Activated T-helper 2 cell treated with anti-CD3 and anti-CD28 coated beads, Interferon-gamma antibody, Interleukin-2, Interleukin-4, amounts not matched to agents 10 μg/mL and 5 μg/mL and 100 μg/mL, durations not matched to agents 14 hours and 24 hours and 36 hours (primary cell): ENCODE measurements at regions not wholly inside any gene's neighbourhood (a gene's known extent, or its start where the extent isn't known, plus 50 kb on each side); places are given as distances from the start of the nearest gene placed in this dataset.

Experiments
- DNase-seq: peaks from one replicate; pipeline ENCODE4 v3.0.0; 2021; ENCODE audit warnings: low spot score
- H3K27ac Mint-ChIP-seq: one replicate; pipeline ENCODE4 v1.8.0; 2021; ENCODE audit warnings: mixed read lengths
- H3K27me3 Mint-ChIP-seq: one replicate; pipeline ENCODE4 v1.8.0; 2021; ENCODE audit warnings: low read depth, mixed read lengths
- H3K36me3 Mint-ChIP-seq: one replicate; pipeline ENCODE4 v1.8.0; 2021; ENCODE audit warnings: low read depth, mixed read lengths
- H3K4me1 Mint-ChIP-seq: one replicate; pipeline ENCODE4 v1.8.0; 2021; ENCODE audit warnings: low read depth, mixed read lengths
- H3K4me3 Mint-ChIP-seq: one replicate; pipeline ENCODE4 v1.8.0; 2021; ENCODE audit warnings: low read depth, mild to moderate bottlenecking, moderate library complexity, mixed read lengths
- H3K9me3 Mint-ChIP-seq: one replicate; pipeline ENCODE4 v1.8.0; 2021; ENCODE audit warnings: mixed read lengths
- intact Hi-C: fragments of 100-400 bp; cut with micrococcal nuclease; formaldehyde crosslinking; loops from one replicate; pipeline ENCODE4 v1.15.1; 2023

GRCh38 chr2:158893026-158893425 is 75.4 kb upstream of the TANC1 start:
- Mint-ChIP-seq H3K27ac (no peak overlapping the region), H3K4me3 (no peak overlapping the region), H3K9me3 (peaks cover 12% of the 10 kb centered on the region), H3K36me3 (peaks cover 5% of the 10 kb centered on the region), H3K27me3 (no peaks in the 10 kb centered on the region), H3K4me1 (peaks cover 3% of the 10 kb centered on the region)
- DNase-seq: no peak
- intact Hi-C loops: no loop called here

- H3K4me3 Mint-ChIP-seq: no peak overlapping the region
- peaks cover 3% of the 10 kb centered on the region for H3K4me1 Mint-ChIP-seq
- no peak for DNase-seq
- peaks cover 5% of the 10 kb centered on the region for H3K36me3 Mint-ChIP-seq
- intact Hi-C loops: no loop called here
- no peaks in the 10 kb centered on the region for H3K27me3 Mint-ChIP-seq
- H3K27ac Mint-ChIP-seq: no peak overlapping the region
- H3K9me3 Mint-ChIP-seq: peaks cover 12% of the 10 kb centered on the region
These were observed 75.0 kb upstream of the TANC1 start for GRCh38 chr2:158893474-158893873.

- H3K27ac Mint-ChIP-seq: no peak overlapping the region
- peaks cover 5% of the 10 kb centered on the region for H3K36me3 Mint-ChIP-seq
- no peak overlapping the region for H3K4me3 Mint-ChIP-seq
- DNase-seq: no peak
- H3K4me1 Mint-ChIP-seq: peaks cover 3% of the 10 kb centered on the region
- no peaks in the 10 kb centered on the region for H3K27me3 Mint-ChIP-seq
- intact Hi-C loops: no loop called here
- peaks cover 12% of the 10 kb centered on the region for H3K9me3 Mint-ChIP-seq
These were observed 74.4 kb upstream of the TANC1 start for GRCh38 chr2:158894078-158894477.

- intact Hi-C loops: no loop called here
- no peak overlapping the region for H3K4me3 Mint-ChIP-seq
- H3K4me1 Mint-ChIP-seq: no peaks in the 10 kb centered on the region
- peaks cover 7% of the 10 kb centered on the region for H3K9me3 Mint-ChIP-seq
- DNase-seq: no peak
- no peaks in the 10 kb centered on the region for H3K27me3 Mint-ChIP-seq
- H3K36me3 Mint-ChIP-seq: peaks cover 1% of the 10 kb centered on the region
- H3K27ac Mint-ChIP-seq: no peak overlapping the region
These were observed 73.9 kb upstream of the TANC1 start for GRCh38 chr2:158894572-158894971.

GRCh38 chr2:158900345-158900744 is 68.1 kb upstream of the TANC1 start:
- intact Hi-C loops: loop anchor here (2.0 kb wide), 2 partner anchors 906 to 1068 kb away; no protein-coding TSS in a partner anchor
- H3K36me3 Mint-ChIP-seq: no peaks in the 10 kb centered on the region
- H3K4me3 Mint-ChIP-seq: no peak overlapping the region
- DNase-seq: no peak
- no peaks in the 10 kb centered on the region for H3K9me3 Mint-ChIP-seq
- peaks cover 6% of the 10 kb centered on the region for H3K27me3 Mint-ChIP-seq
- H3K27ac Mint-ChIP-seq: no peak overlapping the region
- no peaks in the 10 kb centered on the region for H3K4me1 Mint-ChIP-seq

GRCh38 chr2:158902005-158902398 is 66.4 kb upstream of the TANC1 start:
- no peaks in the 10 kb centered on the region for H3K4me1 Mint-ChIP-seq
- no peak overlapping the region for H3K27ac Mint-ChIP-seq
- intact Hi-C loops: no loop called here
- H3K9me3 Mint-ChIP-seq: no peaks in the 10 kb centered on the region
- H3K4me3 Mint-ChIP-seq: no peak overlapping the region
- H3K27me3 Mint-ChIP-seq: peaks cover 6% of the 10 kb centered on the region
- no peaks in the 10 kb centered on the region for H3K36me3 Mint-ChIP-seq
- DNase-seq: no peak

- H3K9me3 Mint-ChIP-seq: no peaks in the 10 kb centered on the region
- H3K4me1 Mint-ChIP-seq: no peaks in the 10 kb centered on the region
- no peak overlapping the region for H3K27ac Mint-ChIP-seq
- peaks cover 6% of the 10 kb centered on the region for H3K27me3 Mint-ChIP-seq
- intact Hi-C loops: no loop called here
- H3K36me3 Mint-ChIP-seq: no peaks in the 10 kb centered on the region
- no peak for DNase-seq
- no peak overlapping the region for H3K4me3 Mint-ChIP-seq
These were observed 64.6 kb upstream of the TANC1 start for GRCh38 chr2:158903711-158904405.

- no peaks in the 10 kb centered on the region for H3K36me3 Mint-ChIP-seq
- no peak for DNase-seq
- peaks cover 6% of the 10 kb centered on the region for H3K27me3 Mint-ChIP-seq
- intact Hi-C loops: no loop called here
- H3K4me3 Mint-ChIP-seq: no peak overlapping the region
- H3K27ac Mint-ChIP-seq: no peak overlapping the region
- no peaks in the 10 kb centered on the region for H3K4me1 Mint-ChIP-seq
- H3K9me3 Mint-ChIP-seq: no peaks in the 10 kb centered on the region
These were observed 63.7 kb upstream of the TANC1 start for GRCh38 chr2:158904627-158905177.

GRCh38 chr2:158905341-158905740 is 63.1 kb upstream of the TANC1 start:
- Mint-ChIP-seq H3K4me3 (no peak overlapping the region), H3K4me1 (no peaks in the 10 kb centered on the region), H3K9me3 (no peaks in the 10 kb centered on the region), H3K27ac (no peak overlapping the region), H3K27me3 (peaks cover 6% of the 10 kb centered on the region), H3K36me3 (no peaks in the 10 kb centered on the region)
- no peak for DNase-seq
- intact Hi-C loops: no loop called here

GRCh38 chr2:158905784-158906183 is 62.7 kb upstream of the TANC1 start:
- Mint-ChIP-seq H3K9me3 (no peaks in the 10 kb centered on the region), H3K36me3 (no peaks in the 10 kb centered on the region)

GRCh38 chr2:158907926-158908456 is 60.4 kb upstream of the TANC1 start:
- intact Hi-C loops: no loop called here
- H3K4me1 Mint-ChIP-seq: no peaks in the 10 kb centered on the region
- H3K27ac Mint-ChIP-seq: no peak overlapping the region
- H3K36me3 Mint-ChIP-seq: no peaks in the 10 kb centered on the region
- no peaks in the 10 kb centered on the region for H3K9me3 Mint-ChIP-seq
- no peak for DNase-seq
- H3K4me3 Mint-ChIP-seq: no peak overlapping the region
- peaks cover 9% of the 10 kb centered on the region for H3K27me3 Mint-ChIP-seq

More at GRCh38 chr2:158905784-158906183, 62.7 kb upstream of the TANC1 start:
- DNase-seq: no peak
- intact Hi-C loops: no loop called here
- no peak overlapping the region for H3K4me3 Mint-ChIP-seq
- H3K27ac Mint-ChIP-seq: no peak overlapping the region
- H3K27me3 Mint-ChIP-seq: peaks cover 6% of the 10 kb centered on the region
- H3K4me1 Mint-ChIP-seq: no peaks in the 10 kb centered on the region

- Mint-ChIP-seq H3K36me3 (no peaks in the 10 kb centered on the region), H3K4me1 (no peaks in the 10 kb centered on the region), H3K4me3 (no peak overlapping the region), H3K9me3 (no peaks in the 10 kb centered on the region), H3K27ac (no peak overlapping the region), H3K27me3 (peaks cover 4% of the 10 kb centered on the region)
- no peak for DNase-seq
- intact Hi-C loops: no loop called here
These were observed 56.3 kb upstream of the TANC1 start for GRCh38 chr2:158912112-158912511.

GRCh38 chr2:158912765-158913164 is 55.7 kb upstream of the TANC1 start:
- Mint-ChIP-seq H3K9me3 (no peaks in the 10 kb centered on the region), H3K36me3 (no peaks in the 10 kb centered on the region), H3K4me1 (no peaks in the 10 kb centered on the region), H3K27me3 (peaks cover 4% of the 10 kb centered on the region), H3K27ac (no peak overlapping the region), H3K4me3 (no peak overlapping the region)
- DNase-seq: no peak
- intact Hi-C loops: no loop called here
